PC-9 (cell line): ENCODE measurements at regions not wholly inside any gene's neighbourhood (a gene's known extent, or its start where the extent isn't known, plus 50 kb on each side); places are given as distances from the start of the nearest gene placed in this dataset.

Source experiments
- BruUV-seq: library from RNA; stranded (reverse); fragments of 400-500 nt; replicated peaks from 2 replicates; lab custom pipeline; 2021; lab: Mats Ljungman, UMichigan
- CTCF ChIA-PET: fragments of 300-600 bp; sonication (Branson Sonifier 250); formaldehyde crosslinking; loops from one replicate; lab custom pipeline; 2022; ENCODE audit warnings: antibody characterized with exemption; lab: Charles Lee
- POLR2A ChIA-PET: fragments of 300-600 bp; sonication (Branson Sonifier 250); formaldehyde crosslinking; loops from one replicate; lab custom pipeline; 2022; ENCODE audit warnings: antibody characterized with exemption; ENCODE audit not compliant: unreplicated experiment; lab: Charles Lee
- DNase-seq, 2 experiments: peaks; one replicate each; pipeline versions ENCODE4 v3.0.0 to v3.0.0-alpha.2; 2015 to 2022; ENCODE audit warnings: mixed read lengths in 1 of 2
- H2AFZ ChIP-seq: fragments of 200-600 bp; sonication (generic); 2 replicates; pipeline ENCODE4 v1.8.1; 2017; ENCODE audit warnings: antibody characterized with exemption
- H3F3A ChIP-seq: fragments of 200-600 bp; sonication (generic); 2 replicates; pipeline ENCODE4 v1.8.1; 2017; ENCODE audit warnings: antibody characterized with exemption, mild to moderate bottlenecking, low read depth; ENCODE audit not compliant: insufficient read depth
- H3K27ac ChIP-seq: fragments of 200-600 bp; sonication (generic); 2 replicates; pipeline ENCODE4 v1.6.1; 2016; ENCODE audit warnings: mixed run types
- H3K27me3 ChIP-seq: fragments of 200-600 bp; sonication (generic); 2 replicates; pipeline ENCODE4 v1.6.1; 2016; ENCODE audit warnings: low read depth, mixed run types; ENCODE audit not compliant: insufficient read depth
- H3K36me3 ChIP-seq: fragments of 200-600 bp; sonication (generic); 2 replicates; pipeline ENCODE4 v1.6.1; 2016; ENCODE audit warnings: low read depth, mixed run types
- H3K4me1 ChIP-seq: fragments of 200-600 bp; sonication (generic); replicated peaks from 2 replicates; pipeline ENCODE4 v1.6.1; 2016; ENCODE audit warnings: mixed run types; ENCODE audit not compliant: insufficient read depth
- H3K4me2 ChIP-seq: fragments of 200-600 bp; sonication (generic); 2 replicates; pipeline ENCODE4 v1.6.1; 2017; ENCODE audit warnings: mixed run types
- H3K4me3 ChIP-seq: fragments of 200-600 bp; sonication (generic); 2 replicates; pipeline ENCODE4 v1.6.1; 2016; ENCODE audit warnings: mixed run types
- H3K79me2 ChIP-seq: fragments of 200-600 bp; sonication (generic); 2 replicates; pipeline ENCODE4 v1.6.1; 2017; ENCODE audit warnings: low read depth, mixed run types
- H3K9me2 ChIP-seq: fragments of 200-600 bp; sonication (generic); 2 replicates; pipeline ENCODE4 v1.8.1; 2017; ENCODE audit warnings: mild to moderate bottlenecking; ENCODE audit not compliant: insufficient read depth
- H3K9me3 ChIP-seq: fragments of 200-600 bp; sonication (generic); 2 replicates; pipeline ENCODE4 v1.8.1; 2016; ENCODE audit warnings: low read depth; ENCODE audit not compliant: insufficient read depth
- H4K20me1 ChIP-seq: fragments of 200-600 bp; sonication (generic); 2 replicates; pipeline ENCODE4 v1.8.1; 2017; ENCODE audit not compliant: insufficient read depth
- CTCF ChIP-seq: fragments of 200-600 bp; sonication (generic); conservative IDR thresholded peaks from 2 replicates; pipeline ENCODE4 v1.6.1; 2017; ENCODE audit warnings: mixed run types, antibody characterized with exemption, mild to moderate bottlenecking, moderate library complexity
- EZH2 ChIP-seq: fragments of 200-600 bp; sonication (generic); IDR thresholded peaks from 2 replicates; pipeline ENCODE4 v1.8.0; 2017; ENCODE audit warnings: antibody characterized with exemption, low read depth
- intact Hi-C: fragments of 100-400 bp; cut with micrococcal nuclease; formaldehyde crosslinking; loops from one replicate; pipeline ENCODE4 v1.10.0; 2022; ENCODE audit not compliant: unreplicated experiment

DNA sequence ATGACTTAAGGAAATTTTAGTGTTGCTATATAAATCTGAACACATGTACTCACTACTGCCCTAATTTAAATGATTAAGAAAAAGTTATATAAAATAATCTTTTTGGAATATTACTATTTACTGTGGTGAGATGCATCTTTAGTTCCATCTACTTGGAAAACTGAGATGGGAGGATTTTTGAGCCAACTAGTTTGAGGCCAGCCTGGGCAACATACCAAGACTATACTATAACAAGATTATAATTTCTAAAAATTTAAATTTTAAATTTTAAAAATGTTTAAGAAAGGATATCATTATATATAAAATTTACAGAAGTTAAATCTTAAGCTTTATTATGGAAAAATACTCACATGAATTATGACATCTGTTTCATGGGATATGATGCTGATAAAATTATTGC is 530.8 kb upstream of the IGFBP3 start:
- ChIA-PET POLR2A (no interaction called here), CTCF (no interaction called here)
- no peaks in the 10 kb centered on the region for H4K20me1 ChIP-seq
- no peak overlapping the region for H3K4me3 ChIP-seq
- H3K27me3 ChIP-seq: no peaks in the 10 kb centered on the region
- H3F3A ChIP-seq: no peaks in the 10 kb centered on the region
- H3K36me3 ChIP-seq: no peaks in the 10 kb centered on the region
- H3K27ac ChIP-seq: no peak overlapping the region
- no peaks in the 10 kb centered on the region for H3K9me2 ChIP-seq
- H2AFZ ChIP-seq: no peak overlapping the region
- no peak for TF ChIP-seq EZH2
- no peak for TF ChIP-seq CTCF
- DNase-seq: no peak
- no peaks in the 10 kb centered on the region for H3K79me2 ChIP-seq
- H3K4me1 ChIP-seq: no peaks in the 10 kb centered on the region
- no TSS peak for BruUV-seq
- intact Hi-C loops: no loop called here
- H3K4me2 ChIP-seq: no peak overlapping the region
- H3K9me3 ChIP-seq: no peaks in the 10 kb centered on the region

GRCh38 chr7:46450886-46451285 is 529.8 kb upstream of the IGFBP3 start:
- Histone ChIP-seq H3K4me3 (no peak overlapping the region), H3F3A (no peaks in the 10 kb centered on the region), H3K27me3 (no peaks in the 10 kb centered on the region), H3K4me2 (no peak overlapping the region), H3K36me3 (no peaks in the 10 kb centered on the region), H3K27ac (no peak overlapping the region), H2AFZ (no peak overlapping the region), H3K4me1 (no peaks in the 10 kb centered on the region), H3K79me2 (no peaks in the 10 kb centered on the region), H4K20me1 (no peaks in the 10 kb centered on the region), H3K9me2 (no peaks in the 10 kb centered on the region), H3K9me3 (no peaks in the 10 kb centered on the region)
- CTCF ChIA-PET: no interaction called here
- BruUV-seq: no TSS peak
- no peak for DNase-seq
- POLR2A ChIA-PET: no interaction called here
- intact Hi-C loops: no loop called here
- no peak for TF ChIP-seq CTCF
- TF ChIP-seq EZH2: no peak

GRCh38 chr7:46450425-46450824 is 529.4 kb upstream of the IGFBP3 start:
- Histone ChIP-seq H3K4me1 (no peaks in the 10 kb centered on the region), H3F3A (no peaks in the 10 kb centered on the region), H4K20me1 (no peaks in the 10 kb centered on the region), H3K36me3 (no peaks in the 10 kb centered on the region), H3K27me3 (no peaks in the 10 kb centered on the region), H3K4me3 (no peak overlapping the region), H3K9me3 (no peaks in the 10 kb centered on the region), H3K79me2 (no peaks in the 10 kb centered on the region), H3K9me2 (no peaks in the 10 kb centered on the region), H3K27ac (no peak overlapping the region), H3K4me2 (no peak overlapping the region), H2AFZ (no peak overlapping the region)
- BruUV-seq: no TSS peak
- TF ChIP-seq CTCF (no peak), EZH2 (no peak)
- ChIA-PET POLR2A (no interaction called here), CTCF (no interaction called here)
- intact Hi-C loops: no loop called here
- no peak for DNase-seq
